Effector CD4-positive, alpha-beta T cell (primary cell): ENCODE measurements at regions not wholly inside any gene's neighbourhood (a gene's known extent, or its start where the extent isn't known, plus 50 kb on each side); places are given as distances from the start of the nearest gene placed in this dataset.

Experiments used
- DNase-seq: peaks from one replicate; pipeline ENCODE4 v3.0.0-alpha.2; 2020

GRCh38 chr7:85630904-85631600 lies 444.2 kb upstream of the SEMA3D start:
- DNase-seq, result no peak

DNA sequence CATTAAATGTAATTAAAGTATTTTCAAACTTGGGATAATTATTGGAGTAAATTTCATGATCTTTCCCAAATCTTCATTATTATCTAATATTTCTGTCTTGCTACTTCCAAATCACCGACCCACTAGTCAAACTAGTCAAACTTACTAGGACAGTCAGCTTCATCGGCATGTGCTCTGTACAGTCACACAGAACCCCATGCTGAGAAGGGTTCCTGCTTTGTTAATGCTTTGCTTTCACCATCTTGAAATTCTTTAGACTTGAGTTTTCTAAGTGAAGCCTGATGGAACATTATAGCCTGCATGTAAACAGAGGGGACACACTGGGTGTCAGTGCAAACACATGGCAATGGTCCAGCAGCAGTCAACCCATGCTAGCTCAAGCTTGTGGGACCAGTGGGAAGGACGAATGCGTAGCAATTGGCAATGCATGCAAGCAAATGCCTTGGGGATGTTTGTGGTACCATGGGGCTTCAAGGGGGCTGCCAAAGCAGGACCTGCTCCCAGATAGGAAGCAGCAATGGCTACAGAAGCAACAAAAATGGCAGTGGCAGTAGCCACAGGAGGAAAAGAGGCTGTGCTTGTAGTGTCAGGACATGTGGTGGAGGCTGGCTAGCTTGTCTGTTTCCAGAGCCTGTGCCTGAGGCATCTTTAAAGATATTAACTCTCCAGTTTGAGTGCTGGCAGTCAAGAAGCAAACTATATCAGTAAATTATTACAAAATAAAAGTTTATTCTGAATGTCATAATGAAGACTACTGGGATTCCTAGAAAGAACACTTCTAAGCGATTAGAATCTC lies 441.1 kb upstream of the SEMA3D start:
- DNase-seq, result no peak

DNA sequence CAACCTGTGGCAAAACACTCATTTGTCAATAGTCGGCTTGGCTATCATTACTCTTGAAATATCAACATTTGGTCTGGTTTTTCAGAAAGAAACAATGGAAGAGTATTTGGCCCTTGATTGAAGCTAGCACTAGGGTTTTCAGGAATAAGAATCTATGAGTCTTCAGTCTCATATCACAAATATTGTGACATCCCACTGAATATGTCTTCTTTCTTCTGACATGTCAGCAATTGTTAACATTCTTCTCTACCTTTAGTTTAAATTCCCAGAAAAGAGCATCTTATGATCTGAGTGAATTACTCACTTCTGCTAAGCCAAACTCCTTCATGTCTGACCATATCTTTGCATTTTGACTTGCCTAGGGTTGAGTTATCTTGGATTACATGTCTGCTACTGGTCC lies 435.2 kb upstream of the SEMA3D start:
- no peak for DNase-seq

GRCh38 chr7:85620936-85621685 lies 434.3 kb upstream of the SEMA3D start:
- no peak for DNase-seq

DNA sequence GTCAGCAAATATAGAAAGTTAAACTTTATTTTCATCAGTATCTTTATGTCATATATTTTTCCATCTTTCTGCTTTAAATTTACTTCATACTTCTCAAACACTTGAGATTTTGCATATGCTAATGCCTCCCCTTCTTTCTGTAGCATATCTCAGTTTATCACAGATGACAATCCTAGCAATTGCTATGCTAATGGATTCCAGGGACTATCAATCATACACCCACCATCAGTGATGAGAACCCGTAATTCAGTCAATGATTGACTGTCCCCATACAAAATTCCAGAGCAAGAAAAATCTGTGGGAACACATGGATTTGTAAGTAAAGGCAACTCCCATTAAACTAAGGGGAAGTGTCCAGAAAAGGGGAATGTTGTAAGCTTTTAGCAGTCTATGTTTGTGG lies 432.4 kb upstream of the SEMA3D start:
- DNase-seq, result no peak

- no peak for DNase-seq
Observed at GRCh38 chr7:85614684-85615083, 427.8 kb upstream of the SEMA3D start.

- no peak for DNase-seq
Observed at GRCh38 chr7:85612514-85612913, 425.7 kb upstream of the SEMA3D start.

DNA sequence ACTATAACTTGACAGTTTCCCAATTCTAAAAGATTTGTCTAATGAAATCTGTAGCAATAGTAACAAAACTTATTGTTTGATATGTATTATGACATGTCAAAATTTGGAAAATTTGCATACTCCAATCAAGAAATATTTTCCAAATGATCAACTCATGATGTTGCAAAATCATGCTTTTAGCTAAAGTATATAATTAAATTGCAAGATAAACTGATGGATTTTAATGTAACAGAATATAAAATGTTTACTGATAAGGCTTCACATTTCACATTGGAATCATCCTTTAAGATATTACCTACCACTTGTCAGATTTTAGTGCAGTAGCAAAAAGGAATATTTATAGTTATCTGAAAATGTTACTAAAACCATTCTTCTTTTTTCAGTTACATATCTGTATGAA lies 421.9 kb upstream of the SEMA3D start:
- DNase-seq, result no peak

- DNase-seq, result no peak
Observed at GRCh38 chr7:85602196-85602595, 415.3 kb upstream of the SEMA3D start.

DNA sequence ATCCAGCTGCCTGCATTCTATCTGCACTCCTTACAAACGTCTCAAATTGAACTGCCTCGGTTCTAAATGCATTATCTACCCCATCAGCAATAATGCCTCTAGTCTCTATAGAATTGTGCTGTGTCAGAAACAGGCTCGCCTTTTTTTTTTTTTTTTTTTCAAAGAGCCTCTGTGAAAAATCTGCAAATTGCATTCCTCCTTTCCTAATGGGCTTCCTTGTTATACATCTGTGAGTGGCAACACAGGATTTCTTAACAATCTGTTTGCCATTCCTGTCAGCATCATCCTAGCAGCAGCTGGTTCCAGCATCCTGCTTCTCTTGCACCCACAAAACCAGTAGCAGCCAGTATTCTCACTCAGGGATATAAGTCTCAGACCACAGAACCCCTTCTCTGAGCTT lies 413.5 kb upstream of the SEMA3D start:
- no peak for DNase-seq

DNA sequence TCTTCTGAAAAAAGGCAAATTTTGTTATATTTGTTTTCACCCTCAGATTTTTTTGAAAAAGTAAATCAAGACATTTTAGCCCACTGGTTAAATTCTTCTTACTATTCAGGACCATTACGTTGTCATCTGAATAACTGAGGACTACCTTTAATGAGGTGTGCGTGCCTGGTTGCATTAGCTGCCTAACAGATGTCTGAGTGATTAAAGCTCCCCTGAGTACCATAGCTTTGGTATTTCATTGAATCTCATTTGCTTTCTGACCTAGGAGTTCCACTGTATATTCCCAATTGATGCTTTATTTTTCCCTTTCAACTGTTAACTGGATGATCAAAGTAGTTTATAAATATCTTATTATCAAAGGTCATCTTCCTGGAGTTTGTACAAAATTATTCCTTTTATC lies 410.0 kb upstream of the SEMA3D start:
- no peak for DNase-seq

GRCh38 chr7:85595750-85596178 lies 408.9 kb upstream of the SEMA3D start:
- DNase-seq, result no peak

- DNase-seq, result no peak
Observed at GRCh38 chr7:85593355-85593754, 406.5 kb upstream of the SEMA3D start.

GRCh38 chr7:85587785-85588184 lies 400.9 kb upstream of the SEMA3D start:
- no peak for DNase-seq

DNA sequence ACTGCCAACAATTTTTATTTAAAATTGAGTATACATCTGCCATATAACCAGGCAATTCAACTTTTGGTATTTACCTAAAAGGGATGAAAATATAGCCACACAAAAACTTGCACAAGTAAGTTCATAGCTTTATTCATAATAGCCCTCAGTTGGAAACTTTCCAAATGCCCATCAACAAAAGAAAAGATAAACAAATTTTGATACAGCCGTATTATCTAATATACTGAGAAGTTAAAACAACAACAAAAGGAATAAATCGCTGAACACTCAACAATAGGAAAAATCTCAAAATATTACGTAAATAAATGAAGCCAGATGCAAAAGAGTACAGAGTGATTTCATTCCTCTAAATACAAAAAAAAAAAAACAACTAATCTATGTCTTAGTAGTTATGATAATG lies 399.2 kb upstream of the SEMA3D start:
- no peak for DNase-seq

DNA sequence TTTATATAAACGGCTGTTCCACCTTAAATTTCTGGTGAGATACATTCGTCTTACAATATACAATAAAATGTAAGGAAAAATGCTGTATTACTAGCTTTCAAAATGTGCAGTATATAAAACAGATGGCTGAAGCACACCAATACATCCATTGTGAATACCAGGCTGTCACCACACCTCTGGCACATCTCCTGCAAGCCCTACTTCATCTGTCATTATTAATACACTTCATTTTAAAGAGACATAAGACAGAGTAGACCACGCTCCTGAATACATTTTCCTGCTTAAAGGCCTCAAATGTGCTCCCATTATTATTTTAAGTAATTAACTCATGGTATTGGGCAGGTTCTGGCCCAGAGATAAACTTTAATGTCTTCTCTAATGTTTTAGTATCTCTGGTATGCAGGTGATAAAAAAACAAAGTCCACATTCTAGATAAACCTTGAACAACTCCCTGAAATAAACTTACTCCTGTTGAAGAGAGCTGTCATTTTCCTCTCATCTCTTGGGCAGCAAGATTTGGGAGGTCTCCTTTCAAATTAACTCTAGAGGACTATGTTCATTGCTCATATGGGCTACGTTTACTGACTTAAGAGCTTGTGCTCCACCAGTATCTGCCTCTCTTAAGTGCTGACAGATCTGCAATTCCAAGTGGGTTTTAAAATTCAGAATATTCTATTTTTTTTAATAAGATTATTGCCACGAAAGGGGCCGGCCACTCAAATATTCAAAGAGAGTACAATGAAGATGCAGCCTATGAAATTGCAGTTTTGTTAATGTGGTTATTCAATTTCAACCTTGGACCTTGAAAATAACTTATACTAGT lies 396.5 kb upstream of the SEMA3D start:
- DNase-seq, result no peak

DNA sequence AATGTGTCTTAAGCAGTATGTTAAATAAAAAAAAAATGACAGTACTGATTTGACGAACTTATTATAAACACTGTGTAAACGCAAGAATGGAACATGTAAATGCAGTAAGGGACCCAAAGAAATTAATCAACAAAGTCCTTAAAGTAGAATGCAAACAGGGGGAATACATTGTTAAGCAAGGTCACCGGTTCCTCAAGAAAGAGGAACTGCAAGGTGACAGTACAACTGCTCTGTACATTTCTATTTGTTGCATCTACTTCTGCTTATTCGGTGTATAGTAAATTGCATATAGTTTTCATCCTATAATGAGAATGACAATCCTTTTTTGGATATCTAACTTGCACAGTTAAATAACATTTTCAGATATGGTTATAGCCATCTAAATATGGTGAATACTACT lies 387.0 kb upstream of the SEMA3D start:
- no peak for DNase-seq

DNA sequence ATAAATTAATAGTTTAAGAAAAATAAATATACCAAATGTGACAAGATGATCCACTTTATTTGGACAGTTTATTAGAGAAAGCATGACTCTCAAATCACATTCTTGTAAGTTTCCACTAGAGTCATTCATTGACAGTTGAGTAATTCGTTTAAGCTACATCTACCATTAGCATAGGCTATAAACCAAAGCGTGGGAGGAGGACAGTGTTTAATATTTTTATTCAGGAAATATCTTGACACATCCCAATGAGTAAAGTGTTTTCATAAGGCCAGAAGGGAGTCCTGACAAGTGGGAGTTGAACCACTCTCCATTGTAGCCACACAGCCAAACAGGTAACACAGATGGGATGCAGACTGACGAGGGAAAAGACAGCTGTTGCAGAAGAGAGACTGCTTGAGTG lies 386.5 kb upstream of the SEMA3D start:
- no peak for DNase-seq

DNA sequence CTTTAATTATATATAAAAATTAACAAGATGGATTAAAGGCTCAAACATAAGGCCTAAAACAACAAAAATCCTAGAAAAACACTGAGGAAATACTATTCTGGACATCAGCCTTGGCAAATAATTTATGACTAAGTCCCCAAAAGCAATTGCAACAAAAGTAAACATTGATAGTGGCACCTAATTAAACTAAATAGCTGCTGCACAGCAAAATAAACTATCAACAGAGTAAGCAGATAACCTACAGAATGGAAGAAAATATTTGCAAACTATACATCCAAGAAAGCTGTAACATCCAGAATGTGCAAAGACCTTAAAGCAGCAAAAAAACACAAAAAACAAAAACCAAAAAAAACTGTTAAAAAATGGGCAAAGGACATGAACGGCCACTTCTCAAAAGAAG lies 384.0 kb upstream of the SEMA3D start:
- no peak for DNase-seq

DNA sequence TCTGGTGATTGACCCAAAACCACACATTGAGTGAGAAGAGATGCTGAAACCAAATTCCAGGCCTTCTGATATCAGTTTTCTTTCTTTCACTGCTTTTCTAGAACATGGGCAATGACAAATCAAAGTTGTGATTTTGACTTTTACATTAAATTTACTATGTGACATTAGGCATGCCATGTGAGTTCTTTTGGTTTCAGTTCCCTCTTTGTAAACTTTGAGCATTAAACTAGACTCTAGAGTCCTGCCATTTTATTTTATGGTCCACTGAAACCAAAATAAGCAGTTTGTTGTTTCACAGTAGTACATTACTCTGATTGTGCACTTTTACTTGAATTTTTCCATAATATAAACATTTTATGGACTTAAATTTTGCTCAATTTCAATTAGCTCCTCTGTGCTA lies 381.1 kb upstream of the SEMA3D start:
- DNase-seq, result no peak

DNA sequence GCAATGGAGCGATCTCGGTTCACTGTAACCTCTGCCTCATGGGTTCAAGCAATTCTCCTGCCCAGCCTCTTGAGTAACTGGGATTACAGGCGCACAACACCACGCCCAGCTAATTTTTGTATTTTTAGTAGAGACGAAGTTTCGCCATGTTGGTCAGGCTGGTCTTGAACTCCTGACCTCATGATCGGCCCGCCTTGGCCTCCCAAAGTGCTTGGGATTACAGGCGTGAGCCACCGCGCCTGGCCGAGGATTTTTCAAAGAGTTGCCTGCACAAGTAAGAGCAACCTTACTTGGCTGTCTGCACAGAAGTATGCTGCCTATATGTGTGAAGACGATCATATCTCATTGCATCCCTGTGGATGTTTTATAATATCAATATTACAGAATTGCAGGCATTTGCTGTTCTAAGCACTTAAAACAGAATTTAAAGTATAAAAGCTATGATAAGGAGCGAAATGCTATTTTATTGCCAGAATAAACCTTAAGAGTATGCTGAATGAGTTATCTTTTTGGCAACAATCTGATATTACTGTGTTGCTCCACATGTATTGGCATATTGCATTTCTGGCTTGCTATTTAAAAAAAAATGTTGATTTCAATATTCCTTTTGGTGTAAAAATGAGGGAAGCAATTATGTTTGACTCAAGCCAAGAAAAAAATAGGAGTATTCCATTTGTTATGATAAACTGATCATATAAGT lies 379.4 kb upstream of the SEMA3D start:
- DNase-seq, result no peak

DNA sequence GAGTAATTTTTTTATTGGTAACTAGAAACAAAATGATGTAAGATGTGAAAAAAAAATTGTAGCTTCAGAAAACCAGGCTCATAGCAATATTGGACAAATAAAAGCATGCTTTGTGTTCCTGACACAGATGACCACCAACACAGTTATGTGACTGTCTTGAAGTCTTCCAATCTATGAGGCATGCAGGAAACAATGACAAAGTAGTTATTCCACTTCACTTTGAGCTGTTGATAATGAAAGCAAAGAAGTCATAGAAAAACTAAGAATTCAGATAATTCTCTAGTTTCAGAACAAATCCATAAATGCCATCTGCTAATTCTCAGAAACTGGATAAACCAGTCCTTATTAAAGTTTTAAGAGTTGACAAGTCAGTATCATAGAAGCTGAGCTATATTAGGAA lies 378.4 kb upstream of the SEMA3D start:
- DNase-seq, result no peak
